ENCODE measurements at regions not wholly inside any gene's neighbourhood (a gene's known extent, or its start where the extent isn't known, plus 50 kb on each side); places are given as distances from the start of the nearest gene placed in this dataset.
"Not testable (repeated sequence)": the region's sequence is repeated elsewhere in the genome, so short reads cannot be mapped to it uniquely, and the experiment has no call there.

- no peaks in the 10 kb centered on the region for H3K36me3 ChIP-seq
- H3K27me3 ChIP-seq, result no peaks in the 10 kb centered on the region
- no peaks in the 10 kb centered on the region for H3K9me3 ChIP-seq
- H3K4me1 ChIP-seq, result no peaks in the 10 kb centered on the region
- no peak overlapping the region for H3K4me3 ChIP-seq
- TF ChIP-seq, protein P1, sequence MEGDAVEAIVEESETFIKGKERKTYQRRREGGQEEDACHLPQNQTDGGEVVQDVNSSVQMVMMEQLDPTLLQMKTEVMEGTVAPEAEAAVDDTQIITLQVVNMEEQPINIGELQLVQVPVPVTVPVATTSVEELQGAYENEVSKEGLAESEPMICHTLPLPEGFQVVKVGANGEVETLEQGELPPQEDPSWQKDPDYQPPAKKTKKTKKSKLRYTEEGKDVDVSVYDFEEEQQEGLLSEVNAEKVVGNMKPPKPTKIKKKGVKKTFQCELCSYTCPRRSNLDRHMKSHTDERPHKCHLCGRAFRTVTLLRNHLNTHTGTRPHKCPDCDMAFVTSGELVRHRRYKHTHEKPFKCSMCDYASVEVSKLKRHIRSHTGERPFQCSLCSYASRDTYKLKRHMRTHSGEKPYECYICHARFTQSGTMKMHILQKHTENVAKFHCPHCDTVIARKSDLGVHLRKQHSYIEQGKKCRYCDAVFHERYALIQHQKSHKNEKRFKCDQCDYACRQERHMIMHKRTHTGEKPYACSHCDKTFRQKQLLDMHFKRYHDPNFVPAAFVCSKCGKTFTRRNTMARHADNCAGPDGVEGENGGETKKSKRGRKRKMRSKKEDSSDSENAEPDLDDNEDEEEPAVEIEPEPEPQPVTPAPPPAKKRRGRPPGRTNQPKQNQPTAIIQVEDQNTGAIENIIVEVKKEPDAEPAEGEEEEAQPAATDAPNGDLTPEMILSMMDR (IDR thresholded peaks at IDR 0.05), result no peak
- TF ChIP-seq POLR2A (IDR thresholded peaks at IDR 0.05), result no peak
- DNase-seq, result no peak
- no peak overlapping the region for H3K27ac ChIP-seq
- intact Hi-C loops (cut with DNase I; ENCODE audit: low total_unique reads), result no loop called here
These were observed 137.7 kb upstream of the NECTIN3 start for GRCh38 chr3:110933821-110934426.

DNA sequence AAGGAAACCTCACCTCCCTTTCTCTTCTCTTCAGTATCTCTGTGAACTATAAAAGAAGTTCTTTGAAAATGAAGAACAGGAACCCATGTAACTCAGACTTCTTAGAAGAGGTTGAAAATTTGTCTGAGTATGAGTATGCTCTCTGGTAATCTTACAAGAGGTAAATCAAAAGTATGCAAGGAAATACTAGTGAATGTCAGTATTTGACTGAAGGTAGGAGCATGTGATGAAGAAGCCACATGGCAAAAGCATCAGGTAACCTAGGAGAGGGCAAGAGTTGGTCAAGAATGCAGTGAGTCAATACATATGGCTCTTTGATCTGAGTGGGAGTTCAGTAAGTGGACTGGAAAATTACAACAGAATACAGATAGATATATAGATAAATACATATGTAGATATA is 133.0 kb upstream of the NECTIN3 start:
- no peaks in the 10 kb centered on the region for H3K27me3 ChIP-seq
- H3K36me3 ChIP-seq, result no peaks in the 10 kb centered on the region
- TF ChIP-seq POLR2A (IDR thresholded peaks at IDR 0.05), result no peak
- TF ChIP-seq, protein P1 (IDR thresholded peaks at IDR 0.05), result no peak
- no peak overlapping the region for H3K4me3 ChIP-seq
- H3K27ac ChIP-seq, result no peak overlapping the region
- no peaks in the 10 kb centered on the region for H3K4me1 ChIP-seq
- H3K9me3 ChIP-seq, result no peaks in the 10 kb centered on the region
- intact Hi-C loops (cut with DNase I; ENCODE audit: low total_unique reads), result no loop called here
- DNase-seq, result no peak

DNA sequence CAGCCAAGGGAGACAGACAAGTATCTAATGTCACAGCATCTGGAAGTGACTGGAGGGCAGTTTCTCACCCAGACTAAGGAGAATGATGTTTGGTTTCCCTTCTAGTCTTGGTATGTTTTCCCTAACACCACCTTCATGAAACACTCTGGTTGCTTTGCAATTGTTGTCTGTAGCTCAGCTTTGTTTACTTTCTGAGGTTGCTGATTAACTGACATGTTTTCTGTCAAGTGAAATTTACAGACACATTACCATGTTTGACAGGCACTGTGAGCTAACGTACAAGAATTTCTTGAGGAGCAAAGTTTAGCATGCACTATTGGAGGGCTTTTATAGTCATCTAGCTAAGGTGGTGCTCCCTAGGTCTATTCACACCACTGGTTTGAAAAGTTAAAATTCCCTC is 131.6 kb upstream of the NECTIN3 start:
- Histone ChIP-seq H3K9me3 (no peaks in the 10 kb centered on the region), H3K36me3 (no peaks in the 10 kb centered on the region), H3K4me3 (no peak overlapping the region), H3K27me3 (no peaks in the 10 kb centered on the region), H3K4me1 (no peaks in the 10 kb centered on the region), H3K27ac (no peak overlapping the region)
- intact Hi-C loops (cut with DNase I; ENCODE audit: low total_unique reads), result no loop called here
- DNase-seq, result no peak
- no peak for TF ChIP-seq POLR2A (IDR thresholded peaks at IDR 0.05)
- TF ChIP-seq, protein P1 (IDR thresholded peaks at IDR 0.05), result no peak

GRCh38 chr3:110944782-110945181 is 126.8 kb upstream of the NECTIN3 start:
- Histone ChIP-seq H3K36me3 (no peaks in the 10 kb centered on the region), H3K9me3 (no peaks in the 10 kb centered on the region), H3K4me3 (no peak overlapping the region), H3K27me3 (no peaks in the 10 kb centered on the region), H3K27ac (no peak overlapping the region), H3K4me1 (no peaks in the 10 kb centered on the region)
- TF ChIP-seq POLR2A (IDR thresholded peaks at IDR 0.05), result no peak
- TF ChIP-seq, protein P1 (IDR thresholded peaks at IDR 0.05), result no peak
- no peak for DNase-seq
- intact Hi-C loops (cut with DNase I; ENCODE audit: low total_unique reads), result no loop called here

DNA sequence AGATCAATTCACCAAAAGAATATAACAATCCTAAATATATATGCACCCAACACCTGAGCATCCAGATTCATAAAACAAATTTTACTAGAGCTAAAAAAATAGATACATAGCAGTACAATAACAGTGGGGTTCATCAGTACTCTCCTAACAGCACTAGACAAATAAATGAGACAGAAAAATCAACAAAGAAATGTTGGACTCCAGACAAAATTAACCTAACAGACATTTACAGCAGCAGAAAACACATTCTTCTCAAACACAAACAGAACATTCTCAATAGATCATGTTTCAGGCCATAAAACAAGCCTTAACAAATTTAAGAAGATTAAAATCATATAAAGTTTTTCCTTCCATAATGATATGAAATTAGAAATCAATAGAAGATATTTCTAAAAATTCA is 124.8 kb upstream of the NECTIN3 start:
- Histone ChIP-seq H3K9me3 (no peaks in the 10 kb centered on the region), H3K4me3 (no peak overlapping the region), H3K4me1 (no peaks in the 10 kb centered on the region), H3K27ac (no peak overlapping the region), H3K27me3 (no peaks in the 10 kb centered on the region), H3K36me3 (no peaks in the 10 kb centered on the region)
- DNase-seq, result no peak
- intact Hi-C loops (cut with DNase I; ENCODE audit: low total_unique reads), result no loop called here
- TF ChIP-seq, protein P1 (IDR thresholded peaks at IDR 0.05), result no peak
- TF ChIP-seq POLR2A (IDR thresholded peaks at IDR 0.05), result no peak

GRCh38 chr3:110949194-110949593 is 122.4 kb upstream of the NECTIN3 start:
- H3K4me1 ChIP-seq; intact Hi-C loops (cut with DNase I; ENCODE audit: low total_unique reads); H3K36me3 ChIP-seq; H3K9me3 ChIP-seq; H3K27ac ChIP-seq; H3K27me3 ChIP-seq; DNase-seq; H3K4me3 ChIP-seq: not testable (repeated sequence)

Data from uterus (tissue), 3 donors.